Activated CD8-positive, alpha-beta memory T cell treated with anti-CD3 and anti-CD28 coated beads for 48 hours (primary cell): ENCODE measurements at regions not wholly inside any gene's neighbourhood (a gene's known extent, or its start where the extent isn't known, plus 50 kb on each side); places are given as distances from the start of the nearest gene placed in this dataset.

Experiments used
- DNase-seq, 3 experiments: peaks; one replicate each; pipeline ENCODE4 v3.0.0-alpha.2; 2020; ENCODE audit warnings: low read depth in 2 of 3, low spot score in 2 of 3

DNA sequence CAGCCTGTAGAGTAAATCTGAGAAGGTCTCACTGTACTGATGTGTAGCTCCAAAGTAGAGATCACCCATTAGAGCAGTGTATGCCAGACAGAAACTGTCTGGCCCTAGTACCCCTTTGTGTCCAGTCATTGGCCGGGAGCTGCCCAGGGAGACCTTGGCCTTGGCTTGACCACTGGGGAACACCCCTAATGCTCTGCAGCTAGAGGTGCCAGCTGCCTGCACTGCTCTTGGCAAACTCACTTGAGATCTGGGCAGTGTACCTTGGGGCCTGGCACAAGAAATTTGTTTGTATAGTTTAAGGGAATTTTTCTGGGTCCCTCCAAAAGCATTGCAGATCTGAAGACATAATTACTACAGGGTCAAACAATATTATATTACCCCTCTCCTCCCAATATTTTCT lies 78.7 kb upstream of the MPHOSPH6 start:
- DNase-seq = no peak

GRCh38 chr16:82248012-82248656 lies 78.1 kb upstream of the MPHOSPH6 start:
- DNase-seq = no peak

- DNase-seq = no peak
Observed at GRCh38 chr16:82242201-82242600, 72.2 kb upstream of the MPHOSPH6 start.

DNA sequence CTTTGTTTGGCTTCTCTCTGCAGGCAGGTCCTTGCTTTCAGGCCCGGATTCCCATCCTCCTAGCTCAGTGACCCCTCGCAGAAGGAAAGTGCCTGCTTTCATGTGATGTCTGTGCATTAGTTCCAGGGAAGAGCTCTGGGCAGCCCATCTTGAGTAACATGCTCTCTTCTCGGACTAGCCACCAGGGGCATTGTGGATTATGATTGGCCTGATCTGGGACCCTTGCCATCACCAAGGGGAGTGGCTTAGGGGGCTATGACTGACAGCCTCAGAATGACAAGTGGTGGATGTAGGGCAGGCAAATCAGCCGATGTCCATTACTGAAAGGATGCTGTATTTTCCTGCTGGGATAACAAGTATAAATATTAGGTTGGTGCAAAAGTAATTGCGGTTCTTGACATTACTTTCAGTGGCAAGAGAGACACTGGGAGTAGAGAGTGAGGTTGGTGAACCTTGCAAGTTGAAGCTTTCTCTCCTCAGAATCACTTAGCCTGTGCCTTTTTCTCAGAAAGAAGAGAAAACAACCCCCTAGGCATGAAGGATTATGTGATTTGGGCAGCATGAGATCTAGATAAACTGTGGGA lies 71.5 kb upstream of the MPHOSPH6 start:
- no peak for DNase-seq

DNA sequence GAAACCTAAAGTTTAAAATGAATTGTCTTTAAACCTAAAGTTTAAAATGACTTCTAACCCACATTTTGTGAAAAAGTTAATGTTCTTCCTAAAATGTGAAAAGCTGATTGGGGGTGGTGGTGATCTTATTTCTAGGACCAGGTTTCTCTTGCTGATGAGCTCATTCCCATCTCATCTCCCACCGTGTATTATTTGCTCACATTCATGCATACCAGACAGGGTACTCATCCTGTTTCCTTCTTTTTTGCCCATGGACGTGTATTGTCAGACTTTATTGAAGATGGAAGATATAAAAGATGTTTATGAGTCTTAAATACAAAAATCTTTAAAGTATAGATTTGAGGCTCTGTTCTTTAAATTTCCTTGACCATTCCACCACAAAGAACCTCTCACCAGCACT lies 70.1 kb upstream of the MPHOSPH6 start:
- DNase-seq = no peak

DNA sequence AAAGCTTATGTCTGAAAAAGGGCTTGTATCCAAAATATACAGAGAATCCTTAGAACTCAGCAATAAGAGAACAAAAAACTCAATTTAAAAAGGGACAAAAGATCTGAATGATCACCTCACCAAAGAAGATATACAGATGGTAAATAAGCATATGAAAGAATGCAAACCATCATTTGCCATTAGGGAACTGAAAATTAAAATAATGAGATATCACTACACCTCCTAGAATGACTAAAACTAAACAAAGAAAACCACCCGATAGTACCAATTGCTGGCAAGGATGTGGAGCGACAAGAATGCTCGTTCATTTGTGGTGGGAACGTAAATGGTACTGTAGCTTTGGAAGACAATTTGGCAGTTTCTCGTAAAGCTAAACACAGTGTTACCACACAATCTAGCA lies 66.9 kb upstream of the MPHOSPH6 start:
- no peak for DNase-seq

DNA sequence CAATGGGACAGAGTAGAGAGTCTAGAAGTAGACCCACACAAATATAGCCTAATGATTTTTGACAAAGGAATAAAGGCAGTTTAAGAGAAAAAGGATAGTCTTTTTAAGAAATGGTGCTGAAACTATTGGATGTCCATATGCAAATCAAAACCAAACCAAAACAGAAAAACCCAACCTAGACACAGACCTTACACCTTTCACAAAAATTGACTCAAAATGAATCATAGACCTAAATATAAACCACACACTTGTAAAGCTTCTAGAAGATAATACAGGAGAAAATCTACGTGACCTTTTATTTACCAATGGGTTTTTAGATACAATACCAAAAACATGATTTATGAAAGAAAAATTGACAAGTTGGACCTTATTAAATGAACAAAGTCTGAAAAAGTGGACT lies 66.4 kb upstream of the MPHOSPH6 start:
- no peak for DNase-seq

- no peak for DNase-seq
Observed at GRCh38 chr16:82232806-82233205, 62.8 kb upstream of the MPHOSPH6 start.

DNA sequence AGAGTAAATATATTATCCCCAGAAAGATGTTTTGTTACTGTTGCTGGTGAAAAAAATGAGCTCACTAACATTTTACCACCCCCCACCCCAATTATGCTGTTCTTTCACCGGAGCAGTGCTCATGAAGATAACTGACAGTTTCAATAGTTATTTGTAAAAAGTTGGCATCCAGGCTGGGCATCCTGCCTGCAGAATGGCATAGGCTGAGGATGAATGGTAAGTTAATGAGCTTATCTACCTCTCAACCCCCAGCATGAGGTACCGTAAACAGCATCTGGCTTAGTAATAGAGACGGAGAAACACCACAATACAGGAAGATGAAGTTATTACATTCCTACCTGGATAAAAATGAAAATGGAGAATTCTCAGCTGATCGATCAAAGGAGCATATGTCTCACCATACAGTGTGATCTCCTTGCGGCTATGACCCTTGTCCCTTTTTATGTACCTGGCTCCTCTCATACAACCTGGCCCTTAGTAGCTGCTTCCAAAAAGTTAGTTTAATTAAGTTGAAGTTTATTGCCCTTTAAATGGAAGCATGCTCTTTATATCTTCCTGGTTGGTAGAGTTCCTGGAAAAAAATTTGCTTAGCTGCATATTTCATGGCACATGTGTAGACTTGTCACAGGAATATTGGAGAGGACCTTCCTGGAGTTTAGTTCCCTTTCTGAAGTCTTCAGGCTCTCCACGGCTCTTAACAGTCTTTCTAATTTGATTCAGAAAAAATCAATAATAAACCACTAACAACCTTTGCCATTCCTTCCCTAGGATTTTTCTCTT lies 61.2 kb upstream of the MPHOSPH6 start:
- no peak for DNase-seq

DNA sequence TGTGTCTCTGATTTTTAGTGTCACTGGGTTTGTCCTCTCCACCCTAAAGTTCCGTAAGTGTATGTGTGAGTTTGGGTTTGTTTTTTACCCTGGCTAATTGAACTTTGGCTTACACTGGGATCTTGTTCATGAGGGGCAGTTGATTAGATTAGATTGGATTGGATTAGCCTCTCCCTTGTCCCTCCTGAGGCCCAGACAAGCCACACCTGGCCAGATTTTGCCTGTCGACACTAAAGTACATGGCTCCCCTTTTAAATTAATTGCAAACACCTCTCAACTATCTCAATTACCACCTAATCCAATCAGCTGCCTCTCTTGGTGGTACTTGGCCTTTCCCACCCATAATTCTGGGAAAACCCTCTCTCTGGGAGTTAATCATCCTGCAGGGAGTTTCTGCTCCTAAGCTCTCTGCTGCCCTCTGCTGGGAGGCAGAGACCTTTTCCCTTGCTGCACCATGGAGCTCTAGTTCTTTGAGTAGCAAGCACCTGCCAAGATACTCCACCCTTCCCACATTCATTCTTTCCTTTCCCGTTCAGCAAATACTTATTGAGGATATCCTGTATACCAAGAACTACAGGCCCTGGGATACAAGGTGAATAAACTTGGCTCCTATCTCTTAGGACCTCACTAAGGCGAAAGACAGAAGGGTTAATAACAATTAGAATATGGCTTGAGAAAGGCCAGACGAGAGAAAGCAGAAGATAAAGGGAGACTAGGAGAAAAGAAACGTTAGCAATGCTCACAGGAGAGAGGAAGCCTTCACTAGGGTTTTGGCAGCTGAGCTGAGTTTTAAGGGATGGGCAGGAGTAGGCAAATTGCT lies 60.0 kb upstream of the MPHOSPH6 start:
- DNase-seq = peak; percentile 22 to 48 (median 37)

GRCh38 chr16:82226327-82226726 lies 56.3 kb upstream of the MPHOSPH6 start:
- no peak for DNase-seq

DNA sequence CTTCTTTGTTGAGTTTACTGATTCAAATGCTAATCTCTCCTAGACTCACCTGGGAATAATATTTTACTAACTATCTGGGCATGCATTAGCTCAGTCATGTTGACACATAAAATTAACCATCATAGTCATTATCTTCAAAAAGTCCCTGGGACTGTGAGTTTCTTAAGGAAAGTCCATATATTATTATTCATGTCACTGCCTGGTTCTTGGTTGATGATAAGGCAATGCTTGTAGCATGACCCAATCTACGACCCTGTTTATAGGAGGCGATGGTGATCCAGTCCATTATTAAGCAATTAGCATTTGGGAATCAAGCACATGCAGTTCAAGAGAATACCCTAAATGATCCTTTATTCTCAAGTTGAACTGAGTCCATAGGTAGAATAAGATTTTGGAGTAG lies 54.8 kb upstream of the MPHOSPH6 start:
- DNase-seq = no peak

DNA sequence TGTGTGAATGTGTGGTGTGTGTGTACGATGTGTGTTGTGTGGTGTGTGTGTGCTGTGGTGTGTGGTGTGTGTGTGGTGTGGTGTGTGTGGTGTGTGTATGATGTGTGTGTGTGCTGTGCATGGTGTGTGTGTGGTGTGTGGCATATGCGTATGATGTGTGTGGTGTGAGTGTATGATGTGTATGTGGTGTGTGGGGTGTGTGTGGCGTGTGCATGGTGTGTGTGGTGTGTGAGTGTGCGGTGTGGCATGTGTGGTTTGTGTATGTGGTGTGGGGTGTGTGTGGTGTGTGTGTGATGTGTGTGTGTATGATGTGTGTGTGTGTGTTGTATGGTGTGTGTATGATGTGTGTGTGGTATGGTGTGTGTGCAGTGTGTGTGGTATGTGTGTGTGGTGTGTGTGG lies 50.5 kb upstream of the MPHOSPH6 start:
- DNase-seq = no peak
